Loucy (cell line): ENCODE measurements at regions not wholly inside any gene's neighbourhood (a gene's known extent, or its start where the extent isn't known, plus 50 kb on each side); places are given as distances from the start of the nearest gene placed in this dataset.

Experiments
- H2AFZ ChIP-seq: fragments of 200-600 bp; sonication (generic); 2 replicates; pipeline ENCODE4 v1.6.0; 2016; ENCODE audit warnings: antibody characterized with exemption, mild to moderate bottlenecking, low read length, moderate library complexity
- H3F3A ChIP-seq: fragments of 200-600 bp; 2 replicates; pipeline ENCODE4 v1.6.0; 2016; ENCODE audit warnings: antibody characterized with exemption, low read depth, mild to moderate bottlenecking
- H3K27me3 ChIP-seq: fragments of 200-600 bp; sonication (generic); 2 replicates; pipeline ENCODE4 v1.6.1; 2014; ENCODE audit warnings: low read length, mild to moderate bottlenecking; ENCODE audit not compliant: insufficient read depth, poor library complexity, severe bottlenecking
- H3K36me3 ChIP-seq: fragments of 200-600 bp; sonication (generic); 2 replicates; pipeline ENCODE4 v1.6.1; 2016; ENCODE audit warnings: low read length; ENCODE audit not compliant: insufficient read depth
- H3K4me1 ChIP-seq: fragments of 200-600 bp; sonication (generic); 2 replicates; pipeline ENCODE4 v1.5.1; 2014; ENCODE audit warnings: low read length, mild to moderate bottlenecking; ENCODE audit not compliant: insufficient read depth, poor library complexity, severe bottlenecking
- H3K4me2 ChIP-seq: fragments of 200-600 bp; sonication (generic); 2 replicates; pipeline ENCODE4 v1.6.0; 2014; ENCODE audit warnings: antibody characterized with exemption, low read length, low read depth, mild to moderate bottlenecking; ENCODE audit not compliant: poor library complexity, severe bottlenecking
- H3K4me3 ChIP-seq: fragments of 200-600 bp; sonication (generic); 2 replicates; pipeline ENCODE4 v1.5.1; 2014; ENCODE audit warnings: low read length, mild to moderate bottlenecking, mixed read lengths; ENCODE audit not compliant: poor library complexity, severe bottlenecking
- H3K79me2 ChIP-seq: fragments of 200-600 bp; sonication (generic); 2 replicates; pipeline ENCODE4 v1.6.1; 2014; ENCODE audit warnings: low read length; ENCODE audit not compliant: insufficient read depth
- H3K9ac ChIP-seq: fragments of 200-600 bp; sonication (generic); 2 replicates; pipeline ENCODE4 v1.6.0; 2014; ENCODE audit warnings: mild to moderate bottlenecking, low read depth, low read length, moderate library complexity; ENCODE audit not compliant: poor library complexity, severe bottlenecking
- H3K9me2 ChIP-seq: fragments of 200-600 bp; sonication (generic); replicated peaks from 2 replicates; pipeline ENCODE4 v1.6.1; 2016; ENCODE audit warnings: low read depth, low read length, mixed read lengths
- H3K9me3 ChIP-seq: fragments of 200-600 bp; sonication (generic); 2 replicates; pipeline ENCODE4 v1.6.1; 2014; ENCODE audit warnings: mild to moderate bottlenecking, antibody characterized with exemption, low read length, low read depth; ENCODE audit not compliant: insufficient read depth
- H4K20me1 ChIP-seq: fragments of 200-600 bp; sonication (generic); 2 replicates; pipeline ENCODE4 v1.6.0; 2014; ENCODE audit warnings: antibody characterized with exemption, low read length, mild to moderate bottlenecking; ENCODE audit not compliant: insufficient read depth, poor library complexity, severe bottlenecking
- CTCF ChIP-seq: fragments of 200-600 bp; sonication (generic); conservative IDR thresholded peaks from 2 replicates; pipeline ENCODE4 v1.5.1; 2014; ENCODE audit warnings: mild to moderate bottlenecking, antibody characterized with exemption, low read length
- EZH2phosphoT487 ChIP-seq: fragments of 200-600 bp; IDR thresholded peaks from 2 replicates; pipeline ENCODE4 v1.6.1; 2018; ENCODE audit warnings: antibody characterized with exemption, mild to moderate bottlenecking, moderate library complexity, borderline replicate concordance

- no peak overlapping the region for H3K4me3 ChIP-seq
- H2AFZ ChIP-seq, result no peak overlapping the region
- H3K36me3 ChIP-seq, result no peaks in the 10 kb centered on the region
- H3K4me1 ChIP-seq, result peaks cover 5% of the 10 kb centered on the region
- no peak overlapping the region for H3K4me2 ChIP-seq
- H3K27me3 ChIP-seq, result no peaks in the 10 kb centered on the region
- no peaks in the 10 kb centered on the region for H3F3A ChIP-seq
- no peaks in the 10 kb centered on the region for H4K20me1 ChIP-seq
- no peak for TF ChIP-seq EZH2phosphoT487
- no peak for TF ChIP-seq CTCF
- H3K9ac ChIP-seq, result no peak overlapping the region
- no peaks in the 10 kb centered on the region for H3K9me3 ChIP-seq
- no peaks in the 10 kb centered on the region for H3K9me2 ChIP-seq
- H3K79me2 ChIP-seq, result no peaks in the 10 kb centered on the region
Observed at GRCh38 chr16:89035669-89036570, 57.7 kb upstream of the ACSF3 start.

- Histone ChIP-seq H3F3A (no peaks in the 10 kb centered on the region), H3K9me3 (no peaks in the 10 kb centered on the region), H3K27me3 (no peaks in the 10 kb centered on the region), H3K9ac (no peak overlapping the region), H3K4me1 (peaks cover 5% of the 10 kb centered on the region), H3K4me3 (no peak overlapping the region), H2AFZ (no peak overlapping the region), H3K4me2 (no peak overlapping the region), H3K9me2 (no peaks in the 10 kb centered on the region), H3K36me3 (no peaks in the 10 kb centered on the region), H4K20me1 (no peaks in the 10 kb centered on the region), H3K79me2 (no peaks in the 10 kb centered on the region)
- TF ChIP-seq EZH2phosphoT487 (no peak), CTCF (no peak)
Observed at GRCh38 chr16:89036776-89037175, 56.9 kb upstream of the ACSF3 start.

GRCh38 chr16:89037261-89038152 lies 56.1 kb upstream of the ACSF3 start:
- no peaks in the 10 kb centered on the region for H3K79me2 ChIP-seq
- no peaks in the 10 kb centered on the region for H3K27me3 ChIP-seq
- no peaks in the 10 kb centered on the region for H3K36me3 ChIP-seq
- no peaks in the 10 kb centered on the region for H4K20me1 ChIP-seq
- no peaks in the 10 kb centered on the region for H3F3A ChIP-seq
- no peak overlapping the region for H3K4me3 ChIP-seq
- TF ChIP-seq EZH2phosphoT487 (no peak), CTCF (no peak)
- no peak overlapping the region for H3K9ac ChIP-seq
- H3K4me1 ChIP-seq, result no peaks in the 10 kb centered on the region
- H3K9me3 ChIP-seq, result no peaks in the 10 kb centered on the region
- H3K4me2 ChIP-seq, result no peak overlapping the region
- no peak overlapping the region for H2AFZ ChIP-seq
- H3K9me2 ChIP-seq, result no peaks in the 10 kb centered on the region
